Caco-2 (cell line): ENCODE measurements at regions not wholly inside any gene's neighbourhood (a gene's known extent, or its start where the extent isn't known, plus 50 kb on each side); places are given as distances from the start of the nearest gene placed in this dataset.
"Not testable (repeated sequence)": the region's sequence is repeated elsewhere in the genome, so short reads cannot be mapped to it uniquely, and the experiment has no call there.

ENCODE experiments used
- BruUV-seq: library from RNA; stranded (reverse); fragments of 400-500 nt; replicated peaks from 2 replicates; lab custom pipeline; 2021; lab: Mats Ljungman, UMichigan
- CTCF ChIA-PET: fragments of 300-600 bp; sonication (Branson Sonifier 250); formaldehyde crosslinking; loops from one replicate; lab custom pipeline; 2022; ENCODE audit warnings: antibody characterized with exemption; lab: Charles Lee
- POLR2A ChIA-PET: fragments of 300-600 bp; sonication (Branson Sonifier 250); formaldehyde crosslinking; loops from one replicate; lab custom pipeline; 2022; ENCODE audit warnings: antibody characterized with exemption; lab: Charles Lee
- DNase-seq, 2 experiments: peaks; one replicate each; pipeline versions ENCODE4 v3.0.0 to v3.0.0-alpha.2; 2020 to 2022
- H3K27me3 ChIP-seq: replicated peaks from 2 replicates; pipeline ENCODE4 v1.6.0; 2011; ENCODE audit warnings: low read length; ENCODE audit not compliant: control insufficient read depth, insufficient read depth
- H3K36me3 ChIP-seq: 2 replicates; pipeline ENCODE4 v1.5.1; 2011; ENCODE audit warnings: low read length; ENCODE audit not compliant: control insufficient read depth, insufficient read depth
- H3K4me1 ChIP-seq: fragments of 250-450 bp; sonication (Bioruptor Pico); 2 replicates; pipeline ENCODE4 v1.5.1; 2020; ENCODE audit warnings: mild to moderate bottlenecking
- H3K4me3 ChIP-seq: 2 replicates; pipeline ENCODE4 v1.5.1; 2011; ENCODE audit warnings: low read depth, mild to moderate bottlenecking, control low read depth, low read length
- H3K9me3 ChIP-seq: fragments of 250-450 bp; sonication (Bioruptor Pico); 2 replicates; pipeline ENCODE4 v1.5.1; 2020; ENCODE audit warnings: mild to moderate bottlenecking, moderate library complexity
- H3K27ac Mint-ChIP-seq: one replicate; pipeline ENCODE4 v1.8.0; 2022; ENCODE audit warnings: mixed read lengths; ENCODE audit not compliant: unreplicated experiment
- H3K27me3 Mint-ChIP-seq: one replicate; pipeline ENCODE4 v1.8.0; 2022; ENCODE audit warnings: mixed read lengths; ENCODE audit not compliant: insufficient read depth, unreplicated experiment
- H3K36me3 Mint-ChIP-seq: one replicate; pipeline ENCODE4 v1.8.0; 2022; ENCODE audit warnings: mild to moderate bottlenecking, mixed read lengths; ENCODE audit not compliant: insufficient read depth, unreplicated experiment
- H3K4me1 Mint-ChIP-seq: one replicate; pipeline ENCODE4 v1.8.0; 2022; ENCODE audit warnings: low read depth, mixed read lengths; ENCODE audit not compliant: unreplicated experiment
- H3K4me3 Mint-ChIP-seq: one replicate; pipeline ENCODE4 v1.8.0; 2022; ENCODE audit warnings: mild to moderate bottlenecking, moderate library complexity, mixed read lengths; ENCODE audit not compliant: unreplicated experiment
- H3K9me3 Mint-ChIP-seq: one replicate; pipeline ENCODE4 v1.8.0; 2022; ENCODE audit warnings: mixed read lengths; ENCODE audit not compliant: unreplicated experiment
- intact Hi-C: fragments of 100-400 bp; cut with micrococcal nuclease; formaldehyde crosslinking; loops from one replicate; pipeline ENCODE4 v1.10.0; 2022; ENCODE audit not compliant: unreplicated experiment
- TF ChIP-seq, protein P1 (sequence below), 2 experiments: fragments of 200-600 bp in 1 of 2; IDR thresholded peaks; 1 replicate in 1 of 2; 2 replicates in 1 of 2; pipeline versions ENCODE4 v1.5.1 to v1.8.0; 2011 to 2022; ENCODE audit warnings: antibody characterized with exemption in 1 of 2, control low read depth in 1 of 2, inconsistent platforms in 1 of 2, low read depth in 1 of 2, low read length in 1 of 2, mild to moderate bottlenecking in 1 of 2, moderate library complexity in 1 of 2; ENCODE audit not compliant: insufficient read depth in 1 of 2, severe bottlenecking in 1 of 2, unreplicated experiment in 1 of 2

- Histone ChIP-seq H3K4me3 (no peak overlapping the region), H3K27me3 (no peaks in the 10 kb centered on the region), H3K9me3 (no peaks in the 10 kb centered on the region), H3K36me3 (no peaks in the 10 kb centered on the region), H3K4me1 (no peaks in the 10 kb centered on the region)
- DNase-seq: no peak
- Mint-ChIP-seq H3K4me1 (no peaks in the 10 kb centered on the region), H3K4me3 (no peak overlapping the region), H3K9me3 (peaks cover 14% of the 10 kb centered on the region), H3K36me3 (no peaks in the 10 kb centered on the region), H3K27me3 (no peaks in the 10 kb centered on the region), H3K27ac (no peak overlapping the region)
- intact Hi-C loops: no loop called here
- BruUV-seq: no TSS peak
- ChIA-PET CTCF (no interaction called here), POLR2A (no interaction called here)
- TF ChIP-seq, protein P1, sequence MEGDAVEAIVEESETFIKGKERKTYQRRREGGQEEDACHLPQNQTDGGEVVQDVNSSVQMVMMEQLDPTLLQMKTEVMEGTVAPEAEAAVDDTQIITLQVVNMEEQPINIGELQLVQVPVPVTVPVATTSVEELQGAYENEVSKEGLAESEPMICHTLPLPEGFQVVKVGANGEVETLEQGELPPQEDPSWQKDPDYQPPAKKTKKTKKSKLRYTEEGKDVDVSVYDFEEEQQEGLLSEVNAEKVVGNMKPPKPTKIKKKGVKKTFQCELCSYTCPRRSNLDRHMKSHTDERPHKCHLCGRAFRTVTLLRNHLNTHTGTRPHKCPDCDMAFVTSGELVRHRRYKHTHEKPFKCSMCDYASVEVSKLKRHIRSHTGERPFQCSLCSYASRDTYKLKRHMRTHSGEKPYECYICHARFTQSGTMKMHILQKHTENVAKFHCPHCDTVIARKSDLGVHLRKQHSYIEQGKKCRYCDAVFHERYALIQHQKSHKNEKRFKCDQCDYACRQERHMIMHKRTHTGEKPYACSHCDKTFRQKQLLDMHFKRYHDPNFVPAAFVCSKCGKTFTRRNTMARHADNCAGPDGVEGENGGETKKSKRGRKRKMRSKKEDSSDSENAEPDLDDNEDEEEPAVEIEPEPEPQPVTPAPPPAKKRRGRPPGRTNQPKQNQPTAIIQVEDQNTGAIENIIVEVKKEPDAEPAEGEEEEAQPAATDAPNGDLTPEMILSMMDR (IDR thresholded peaks at IDR 0.05; ENCODE audit: insufficient read depth in 1 of 2, low read depth in 1 of 2, low read length in 1 of 2, severe bottlenecking in 1 of 2, unreplicated experiment in 1 of 2): no peak
Measured at GRCh38 chr4:28845158-28845557, 1875.0 kb upstream of the PCDH7 start.

DNA sequence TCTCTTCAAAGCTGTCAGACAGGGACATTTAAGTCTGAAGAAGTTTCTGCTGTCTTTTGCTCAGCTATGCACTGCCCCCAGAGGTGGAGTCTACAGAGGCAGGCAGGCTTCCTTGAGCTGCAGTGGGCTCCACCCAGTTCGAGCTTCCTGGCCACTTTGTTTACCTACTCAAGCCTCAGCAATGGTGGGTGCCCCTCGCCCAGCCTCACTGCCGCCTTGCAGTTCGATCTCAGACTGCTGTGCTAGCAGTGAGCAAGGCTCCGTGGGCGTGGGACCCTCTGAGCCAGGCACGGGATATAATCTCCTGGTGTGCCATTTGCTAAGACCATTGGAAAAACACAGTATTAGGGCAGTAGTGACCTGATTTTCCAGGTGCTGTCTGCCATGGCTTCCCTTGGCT is 1863.1 kb upstream of the PCDH7 start:
- intact Hi-C loops, BruUV-seq, H3K27ac Mint-ChIP-seq, H3K4me3 Mint-ChIP-seq, H3K4me3 ChIP-seq, H3K4me1 ChIP-seq, H3K27me3 ChIP-seq, H3K9me3 Mint-ChIP-seq, H3K27me3 Mint-ChIP-seq, H3K36me3 ChIP-seq, POLR2A ChIA-PET, DNase-seq, H3K9me3 ChIP-seq, H3K4me1 Mint-ChIP-seq, CTCF ChIA-PET, H3K36me3 Mint-ChIP-seq: not testable (repeated sequence)

- Mint-ChIP-seq H3K9me3 (no peaks in the 10 kb centered on the region), H3K27ac (no peak overlapping the region), H3K27me3 (no peaks in the 10 kb centered on the region), H3K36me3 (no peaks in the 10 kb centered on the region), H3K4me1 (peaks cover 9% of the 10 kb centered on the region), H3K4me3 (no peak overlapping the region)
- BruUV-seq: no TSS peak
- DNase-seq: no peak
- TF ChIP-seq, protein P1 (IDR thresholded peaks at IDR 0.05; ENCODE audit: insufficient read depth in 1 of 2, low read depth in 1 of 2, low read length in 1 of 2, severe bottlenecking in 1 of 2, unreplicated experiment in 1 of 2): no peak
- ChIA-PET CTCF (no interaction called here), POLR2A (no interaction called here)
- no peaks in the 10 kb centered on the region for H3K9me3 ChIP-seq
- intact Hi-C loops: no loop called here
- no peaks in the 10 kb centered on the region for H3K27me3 ChIP-seq
- H3K4me3 ChIP-seq: no peak overlapping the region
- H3K4me1 ChIP-seq: no peaks in the 10 kb centered on the region
- no peaks in the 10 kb centered on the region for H3K36me3 ChIP-seq
Measured at GRCh38 chr4:28868841-28869240, 1851.3 kb upstream of the PCDH7 start.

- CTCF ChIA-PET: no interaction called here
- intact Hi-C loops: no loop called here
Measured at GRCh38 chr4:28879178-28879577, 1841.0 kb upstream of the PCDH7 start.

More at GRCh38 chr4:28879178-28879577, 1841.0 kb upstream of the PCDH7 start:
- H3K4me1 Mint-ChIP-seq: no peaks in the 10 kb centered on the region
- no peaks in the 10 kb centered on the region for H3K36me3 Mint-ChIP-seq
- H3K36me3 ChIP-seq: no peaks in the 10 kb centered on the region
- no peaks in the 10 kb centered on the region for H3K4me1 ChIP-seq
- no TSS peak for BruUV-seq
- H3K4me3 ChIP-seq: no peak overlapping the region
- no peak overlapping the region for H3K27ac Mint-ChIP-seq
- DNase-seq: no peak
- POLR2A ChIA-PET: no interaction called here
- no peaks in the 10 kb centered on the region for H3K27me3 Mint-ChIP-seq
- H3K9me3 Mint-ChIP-seq: no peaks in the 10 kb centered on the region
- H3K9me3 ChIP-seq: no peaks in the 10 kb centered on the region
- H3K27me3 ChIP-seq: no peaks in the 10 kb centered on the region
- TF ChIP-seq, protein P1 (IDR thresholded peaks at IDR 0.05; ENCODE audit: insufficient read depth in 1 of 2, low read depth in 1 of 2, low read length in 1 of 2, severe bottlenecking in 1 of 2, unreplicated experiment in 1 of 2): no peak
- no peak overlapping the region for H3K4me3 Mint-ChIP-seq
